HG02943 (cell line): ENCODE measurements at regions not wholly inside any gene's neighbourhood (a gene's known extent, or its start where the extent isn't known, plus 50 kb on each side); places are given as distances from the start of the nearest gene placed in this dataset.
"Not testable (repeated sequence)": the region's sequence is repeated elsewhere in the genome, so short reads cannot be mapped to it uniquely, and the experiment has no call there.

Experiments used
- ATAC-seq: cut with Tn5 transposase; IDR thresholded peaks from one replicate; pipeline ENCODE4 v1.9.1; 2021; ENCODE audit warnings: mild to moderate bottlenecking, low read depth, moderate library complexity; ENCODE audit not compliant: unreplicated experiment

DNA sequence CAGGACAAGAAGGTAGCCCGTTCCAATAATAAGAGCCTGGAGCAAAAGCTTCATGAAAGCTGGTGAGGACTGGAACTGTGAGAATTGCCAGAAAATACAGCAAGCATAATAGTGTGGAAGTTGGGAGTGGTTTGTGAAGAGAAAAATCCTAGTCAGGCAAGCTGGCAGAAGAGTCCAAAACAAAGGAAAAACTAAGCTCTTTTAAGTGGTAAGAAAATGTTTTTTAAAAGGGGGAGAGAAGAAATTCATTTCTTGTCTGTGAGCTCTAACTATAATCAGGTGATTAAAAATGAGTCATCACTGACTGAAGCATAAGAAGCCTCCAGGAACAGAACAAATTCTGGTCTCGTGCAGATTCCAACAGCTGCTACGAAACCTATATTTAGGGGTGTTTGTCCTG lies 102.6 kb downstream of the CAAP1 start:
- no peak for ATAC-seq

GRCh38 chr9:26786564-26786963 lies 106.0 kb downstream of the CAAP1 start:
- ATAC-seq: no peak

GRCh38 chr9:26782899-26783298 lies 109.7 kb downstream of the CAAP1 start:
- no peak for ATAC-seq

GRCh38 chr9:26781906-26782305 lies 110.7 kb downstream of the CAAP1 start:
- no peak for ATAC-seq

DNA sequence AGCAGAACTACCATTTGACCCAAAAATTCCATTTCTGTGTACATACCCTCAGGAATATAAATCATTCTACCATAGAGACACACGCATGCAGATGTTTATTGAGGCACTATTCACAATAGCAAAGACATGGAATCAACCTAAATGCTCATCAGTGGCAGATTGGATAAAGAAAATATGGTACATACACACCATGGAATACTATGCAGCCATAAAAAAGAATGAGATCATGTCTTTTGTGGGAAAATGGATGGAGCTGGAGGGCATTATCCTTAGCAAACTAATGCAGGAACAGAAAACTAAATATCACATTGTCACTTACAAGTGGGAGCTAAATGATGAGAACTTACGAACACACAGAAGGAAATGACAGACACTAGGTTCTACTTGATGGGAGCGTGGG lies 112.3 kb downstream of the CAAP1 start:
- not testable (repeated sequence) for ATAC-seq

DNA sequence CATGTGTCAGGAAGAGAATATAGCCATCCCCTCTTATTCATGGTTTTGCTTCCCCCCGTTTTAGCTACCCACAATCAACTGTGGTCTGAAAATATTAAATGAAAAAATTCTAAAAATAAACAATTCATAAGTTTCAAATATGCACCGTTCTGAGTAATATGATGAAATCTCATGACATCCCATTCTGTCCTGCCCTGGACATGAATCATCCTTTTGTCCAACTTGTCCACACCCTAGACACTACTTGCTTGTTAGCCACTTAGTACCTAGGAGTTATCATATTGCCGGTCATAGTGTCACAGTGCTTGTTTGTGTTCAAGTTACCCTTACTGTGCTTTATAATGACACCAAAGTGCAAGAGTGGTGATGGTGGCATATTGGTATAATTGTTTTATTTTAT lies 113.5 kb downstream of the CAAP1 start:
- no peak for ATAC-seq

DNA sequence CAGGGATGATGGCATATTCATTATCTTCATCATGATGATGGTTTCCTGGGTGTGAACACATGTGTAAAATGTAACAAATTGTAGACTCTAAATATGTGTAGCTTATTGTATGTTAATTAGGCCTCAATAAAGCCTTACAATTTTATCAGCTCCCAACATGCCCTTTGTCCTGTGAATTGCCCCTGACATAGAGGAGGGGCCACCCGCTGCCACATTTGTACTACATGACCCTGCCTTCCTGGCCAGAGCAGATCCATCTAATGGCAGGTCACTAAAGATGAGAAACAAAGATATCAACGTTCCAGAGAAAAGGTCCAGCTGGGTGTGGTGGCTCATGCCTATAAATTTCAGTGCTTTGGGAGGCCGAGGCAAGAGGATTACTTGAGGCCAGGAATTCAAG lies 117.2 kb downstream of the CAAP1 start:
- no peak for ATAC-seq

GRCh38 chr9:26773056-26773455 lies 119.5 kb downstream of the CAAP1 start:
- no peak for ATAC-seq

- ATAC-seq: no peak
Measured at GRCh38 chr9:26770821-26771220, 121.8 kb downstream of the CAAP1 start.

- ATAC-seq: no peak
Measured at GRCh38 chr9:26768145-26768544, 124.5 kb downstream of the CAAP1 start.

DNA sequence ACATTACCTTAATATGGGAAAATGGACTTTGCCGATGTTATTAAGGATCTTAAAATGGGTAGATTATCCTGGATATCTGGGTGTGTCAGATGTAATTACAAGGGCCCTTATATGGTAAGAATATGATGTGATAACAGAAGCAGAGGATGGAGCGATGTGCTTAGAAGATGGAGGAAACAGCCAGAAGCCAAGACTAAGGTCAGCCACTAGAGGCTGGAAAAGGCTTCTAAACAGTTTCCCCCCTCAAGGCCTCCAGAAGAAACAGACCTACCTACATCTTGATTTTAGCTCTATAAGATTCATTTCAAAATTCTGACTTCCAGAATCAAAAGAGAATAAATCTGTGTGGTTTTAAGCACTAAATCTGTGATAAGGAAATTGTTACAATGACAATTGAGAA lies 131.9 kb downstream of the CAAP1 start:
- ATAC-seq: no peak

GRCh38 chr9:26758655-26759054 lies 133.9 kb downstream of the CAAP1 start:
- ATAC-seq: no peak

DNA sequence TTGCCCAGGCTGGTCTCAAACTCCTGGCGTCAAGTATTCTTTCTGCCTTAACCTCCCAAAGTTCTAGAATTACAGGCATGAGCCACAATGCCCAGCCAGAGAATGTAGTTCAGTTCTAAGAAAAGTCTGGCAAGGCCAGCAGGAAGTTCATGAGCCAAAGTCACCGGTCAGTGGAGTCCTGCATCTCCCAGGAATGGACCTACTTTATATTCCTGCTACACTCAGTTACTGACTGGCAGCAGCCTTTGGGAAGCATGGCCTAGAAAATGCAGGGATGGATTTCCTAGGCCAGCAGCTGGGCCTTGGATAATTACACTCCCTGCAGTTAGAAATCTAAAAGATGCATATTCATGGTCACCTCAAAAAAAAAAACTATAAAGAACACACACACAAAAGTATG lies 135.7 kb downstream of the CAAP1 start:
- ATAC-seq: no peak

DNA sequence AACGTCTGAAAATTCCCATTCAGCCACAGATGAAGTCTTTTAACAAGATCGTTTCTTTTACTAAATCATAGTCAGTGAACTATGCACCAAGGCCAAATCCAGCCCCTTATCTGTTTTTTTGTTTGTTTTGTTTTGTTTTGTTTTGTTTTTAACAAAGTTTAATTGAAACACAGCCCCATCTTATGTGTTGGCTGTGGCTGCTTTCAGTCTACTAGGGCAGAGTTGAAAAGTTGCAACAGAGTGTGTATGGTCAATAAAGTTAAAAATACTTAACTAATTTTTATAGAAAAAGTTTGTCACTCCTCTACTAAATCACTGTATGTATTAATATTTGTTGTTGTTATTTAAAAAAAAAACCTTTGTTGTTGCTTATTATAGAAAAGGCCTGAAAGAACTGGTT lies 137.1 kb downstream of the CAAP1 start:
- no peak for ATAC-seq

DNA sequence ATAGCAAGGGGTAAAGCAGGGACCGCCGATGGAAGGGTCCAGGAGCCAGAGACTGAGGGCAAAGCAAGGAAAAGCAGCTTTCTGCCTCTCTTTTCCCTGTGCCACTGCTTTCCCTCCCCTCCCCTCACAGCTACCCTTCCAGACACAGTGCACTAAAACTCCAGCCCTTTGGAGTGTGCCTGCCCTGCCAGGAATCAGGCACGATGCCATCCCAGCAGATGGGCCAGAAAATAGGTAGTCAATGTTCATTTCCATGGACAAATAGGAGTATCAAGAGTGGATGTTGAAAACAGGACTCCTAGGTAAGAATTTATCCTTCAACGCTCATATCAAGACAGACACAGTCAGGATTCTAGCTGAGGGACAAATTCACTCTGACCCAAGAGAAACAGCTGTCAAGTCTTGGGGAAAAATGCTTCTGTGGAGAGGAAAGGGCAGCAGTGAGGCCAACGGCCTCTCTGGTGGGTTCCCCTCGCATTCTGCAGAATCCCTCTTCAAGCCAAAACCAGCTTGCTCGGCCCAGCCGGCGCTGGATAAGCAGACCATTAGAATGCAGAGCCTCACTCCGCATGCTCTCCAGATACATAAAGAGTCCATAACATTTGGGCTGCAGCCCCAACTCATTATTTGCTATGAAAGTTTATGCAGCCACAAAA lies 138.0 kb downstream of the CAAP1 start:
- ATAC-seq: no peak

- ATAC-seq: no peak
Measured at GRCh38 chr9:26753971-26754370, 138.6 kb downstream of the CAAP1 start.

GRCh38 chr9:26750162-26750561 lies 142.4 kb downstream of the CAAP1 start:
- ATAC-seq: no peak

DNA sequence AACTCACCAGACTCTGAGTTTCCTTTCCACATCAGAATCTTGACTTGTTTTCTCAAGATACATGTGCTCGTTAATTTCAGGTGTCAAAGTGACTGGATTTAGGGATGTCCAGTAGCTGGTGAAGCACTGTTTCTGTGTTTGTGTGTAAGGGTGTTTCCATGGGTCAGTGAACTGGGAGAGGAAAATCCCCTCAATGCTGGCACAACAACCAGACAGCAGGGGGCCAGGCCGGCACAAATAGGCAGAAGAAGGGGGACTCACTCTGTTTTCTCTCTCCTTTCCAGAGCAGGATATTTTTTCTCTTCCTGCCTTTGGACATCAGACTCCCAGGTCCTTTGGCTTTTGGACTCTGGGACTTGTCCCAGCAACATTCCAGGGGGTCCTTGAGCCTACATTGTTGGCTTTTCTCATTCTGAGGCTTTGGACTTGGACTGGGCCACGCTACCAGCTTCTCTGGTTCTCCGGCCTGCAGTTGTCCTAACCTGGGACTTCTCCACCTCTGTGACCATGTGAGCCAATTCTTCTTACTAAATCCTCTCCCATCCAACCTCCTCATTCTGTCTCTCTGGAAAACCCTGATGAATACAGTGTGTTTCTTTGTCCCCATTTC lies 144.0 kb downstream of the CAAP1 start:
- no peak for ATAC-seq

DNA sequence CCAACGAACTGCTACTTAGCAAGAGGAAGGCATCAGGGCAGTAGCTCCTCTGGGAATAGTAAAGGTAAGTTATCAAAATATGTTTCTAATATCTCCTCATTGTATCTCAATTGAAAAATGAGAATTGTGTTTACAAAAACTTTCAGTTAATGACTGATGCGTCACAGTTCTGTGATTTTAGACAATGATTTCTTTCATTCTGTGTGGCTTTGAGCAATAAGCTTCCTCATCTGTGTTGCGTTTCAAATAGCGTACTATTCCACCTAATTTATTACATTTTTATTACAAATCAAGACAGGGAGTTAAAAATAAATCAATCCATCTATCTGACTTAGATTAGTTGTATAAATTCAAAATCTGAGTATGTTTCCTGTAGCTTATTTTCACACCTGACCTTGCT lies 145.0 kb downstream of the CAAP1 start:
- no peak for ATAC-seq

GRCh38 chr9:26746357-26747072 lies 146.1 kb downstream of the CAAP1 start:
- ATAC-seq: peak; percentile 93

- ATAC-seq: no peak
Measured at GRCh38 chr9:26745111-26745510, 147.5 kb downstream of the CAAP1 start.
